Naive B cell (primary cell): ENCODE measurements at regions not wholly inside any gene's neighbourhood (a gene's known extent, or its start where the extent isn't known, plus 50 kb on each side); places are given as distances from the start of the nearest gene placed in this dataset.

Experiments
- ATAC-seq, 2 donors: fragments of 150-1000 bp; cut with Tn5 transposase; 2 replicates each; pipeline ENCODE4 v1.10.0; 2021; ENCODE audit warnings: low read depth in 2 of 2, mild to moderate bottlenecking in 2 of 2, moderate library complexity in 2 of 2
- DNase-seq: peaks from one replicate; pipeline ENCODE4 v3.0.0; 2022
- H3K27ac Mint-ChIP-seq, 6 donors: one replicate each; pipeline ENCODE4 v1.8.0; 2020 to 2022; ENCODE audit warnings: mild to moderate bottlenecking in 6 of 6, mixed read lengths in 6 of 6, moderate library complexity in 5 of 6, inconsistent platforms in 2 of 6
- H3K27me3 Mint-ChIP-seq, 3 donors: one replicate each; pipeline ENCODE4 v1.8.0; 2021 to 2022; ENCODE audit warnings: mixed read lengths in 3 of 3, mild to moderate bottlenecking in 1 of 3
- H3K36me3 Mint-ChIP-seq, 2 donors: one replicate each; pipeline ENCODE4 v1.8.0; 2020 to 2022; ENCODE audit warnings: mixed read lengths in 2 of 2, inconsistent platforms in 1 of 2, mild to moderate bottlenecking in 1 of 2
- H3K4me1 Mint-ChIP-seq, 3 donors: one replicate each; pipeline ENCODE4 v1.8.0; 2020 to 2022; ENCODE audit warnings: mixed read lengths in 3 of 3, inconsistent platforms in 1 of 3, mild to moderate bottlenecking in 1 of 3, moderate library complexity in 1 of 3
- H3K4me3 Mint-ChIP-seq, 8 donors: one replicate each; pipeline ENCODE4 v1.8.0; 2020 to 2022; ENCODE audit warnings: mild to moderate bottlenecking in 8 of 8, mixed read lengths in 8 of 8, moderate library complexity in 8 of 8, inconsistent platforms in 2 of 8
- H3K9me3 Mint-ChIP-seq, 7 donors: one replicate each; pipeline ENCODE4 v1.8.0; 2020 to 2022; ENCODE audit warnings: mixed read lengths in 7 of 7, mild to moderate bottlenecking in 5 of 7, inconsistent platforms in 2 of 7, moderate library complexity in 1 of 7

DNA sequence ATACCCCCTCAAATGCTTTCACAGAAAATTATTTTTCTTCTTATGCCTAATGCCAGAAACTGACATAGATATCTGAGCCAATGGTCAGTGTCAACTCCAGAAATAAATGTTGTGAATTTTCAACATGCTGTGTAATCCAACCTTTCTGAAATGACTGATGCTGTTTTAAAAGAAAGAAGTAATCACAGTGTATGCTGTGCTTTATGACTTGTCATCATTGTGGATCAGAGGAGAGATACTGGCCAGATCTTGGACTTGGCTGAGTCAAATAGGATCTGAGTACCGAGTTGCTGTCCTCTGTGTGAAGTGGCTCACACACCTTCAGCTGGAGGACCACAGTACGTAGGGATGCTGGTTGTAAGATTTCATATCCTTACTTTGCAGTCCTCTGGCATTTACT is 89.9 kb upstream of the ARHGAP20 start:
- Mint-ChIP-seq H3K4me3 (no peak overlapping the region), H3K27ac (no peak overlapping the region), H3K27me3 (peaks cover 6 to 7% (median 6%) of the 10 kb centered on the region in 3 donors), H3K36me3 (no peaks in the 10 kb centered on the region), H3K9me3 (no peaks in the 10 kb centered on the region), H3K4me1 (peaks cover 14 to 17% (median 14%) of the 10 kb centered on the region in 3 donors)
- ATAC-seq (no peak), DNase-seq (no peak)

DNA sequence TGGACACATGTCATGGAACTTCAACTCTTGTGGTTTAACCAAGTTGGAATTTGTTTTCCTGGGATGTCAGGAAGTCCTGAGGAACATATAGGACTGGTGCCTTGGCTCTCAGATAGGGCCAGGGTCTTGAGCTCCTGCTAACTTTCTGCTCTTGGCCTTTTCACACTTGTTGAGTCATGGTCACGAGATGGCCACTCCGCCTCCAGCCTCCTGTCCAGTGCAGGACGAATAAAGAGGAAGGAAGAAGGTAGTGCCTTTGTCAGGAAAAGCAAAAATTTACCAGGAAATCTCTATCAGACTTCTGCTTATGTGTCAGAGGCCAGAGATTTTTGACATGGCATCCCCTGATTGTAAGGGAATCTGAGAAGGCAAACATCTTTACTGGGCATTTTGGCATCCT is 89.1 kb upstream of the ARHGAP20 start:
- ATAC-seq (no peak), DNase-seq (no peak)
- H3K27ac Mint-ChIP-seq = no peak overlapping the region
- peaks cover 14 to 23% (median 17%) of the 10 kb centered on the region in 3 donors for H3K4me1 Mint-ChIP-seq
- peaks cover 2 to 6% (median 4%) of the 10 kb centered on the region in 3 donors for H3K27me3 Mint-ChIP-seq
- H3K4me3 Mint-ChIP-seq = no peak overlapping the region
- H3K36me3 Mint-ChIP-seq = no peaks in the 10 kb centered on the region
- no peaks in the 10 kb centered on the region for H3K9me3 Mint-ChIP-seq

DNA sequence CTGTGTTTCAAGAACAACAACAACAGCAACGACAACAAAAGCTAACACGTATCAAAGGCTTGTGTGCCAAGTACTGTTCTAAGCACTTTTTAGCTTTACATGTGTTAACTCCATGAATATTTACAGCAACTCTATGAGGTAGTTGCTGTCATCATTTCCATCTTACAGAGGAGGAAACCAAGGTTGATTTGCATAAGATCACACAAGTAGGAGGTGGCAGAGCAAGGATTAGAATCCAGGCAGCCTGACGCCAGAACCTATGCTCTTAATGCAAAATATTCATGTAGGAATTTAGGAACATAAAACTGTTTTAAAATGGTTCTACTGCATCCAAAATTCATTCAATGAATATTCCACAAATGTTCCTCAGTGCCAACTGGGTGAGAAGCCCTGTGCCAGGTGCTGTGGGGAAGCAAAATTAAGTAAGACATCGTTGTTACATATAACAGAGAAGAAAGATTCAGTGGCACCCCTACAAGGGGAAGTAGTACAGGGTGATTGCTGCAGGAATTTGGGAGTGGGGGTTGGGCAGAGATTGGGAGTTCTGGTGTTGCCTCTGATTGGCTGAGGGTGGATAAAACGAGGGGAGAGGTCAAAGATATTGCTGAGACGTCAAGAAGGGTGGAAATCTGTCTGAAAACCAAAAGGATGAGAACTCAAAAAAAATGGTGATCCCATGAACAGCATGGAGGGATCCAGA is 86.1 kb upstream of the ARHGAP20 start:
- Mint-ChIP-seq H3K36me3 (no peaks in the 10 kb centered on the region), H3K27me3 (peaks cover 0 to 4% (median 0%) of the 10 kb centered on the region in 3 donors), H3K4me3 (peak overlapping the region in 1 of 8 donors; percentile 84), H3K9me3 (no peaks in the 10 kb centered on the region), H3K27ac (peak overlapping the region in 2 of 6 donors; percentile 39 to 95), H3K4me1 (peaks cover 14 to 24% (median 17%) of the 10 kb centered on the region in 3 donors)
- DNase-seq = no peak
- no peak for ATAC-seq

DNA sequence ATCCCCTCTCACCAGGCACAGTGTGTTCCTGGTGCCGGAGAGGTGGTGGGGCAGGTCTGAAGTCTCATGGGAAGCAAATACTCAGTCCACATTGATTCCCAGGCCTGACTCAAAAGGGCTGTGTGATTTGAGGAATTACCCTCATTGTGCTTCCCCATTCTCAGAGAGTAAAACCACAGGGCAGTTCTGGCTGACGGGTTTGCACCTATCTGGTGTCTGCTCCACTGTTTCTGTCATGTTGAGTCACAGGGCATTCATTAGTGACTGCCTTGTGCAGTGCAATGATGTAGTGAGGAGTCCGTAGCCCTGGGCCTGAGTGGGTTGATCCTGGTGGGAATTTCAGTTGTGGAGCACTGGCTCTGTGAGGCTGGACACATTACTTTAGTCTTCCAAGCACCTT is 85.2 kb upstream of the ARHGAP20 start:
- Mint-ChIP-seq H3K4me1 (peaks cover 14 to 24% (median 17%) of the 10 kb centered on the region in 3 donors), H3K36me3 (peaks cover 0 to 4% of the 10 kb centered on the region in 2 donors), H3K27me3 (peaks cover 0 to 7% (median 4%) of the 10 kb centered on the region in 3 donors), H3K4me3 (peak overlapping the region in 3 of 8 donors; percentile 23 to 84 (median 29)), H3K9me3 (no peaks in the 10 kb centered on the region), H3K27ac (peak overlapping the region in 5 of 6 donors; percentile 46 to 95 (median 63))
- DNase-seq (peak; percentile 30), ATAC-seq (peak; percentile 94 to 96)

DNA sequence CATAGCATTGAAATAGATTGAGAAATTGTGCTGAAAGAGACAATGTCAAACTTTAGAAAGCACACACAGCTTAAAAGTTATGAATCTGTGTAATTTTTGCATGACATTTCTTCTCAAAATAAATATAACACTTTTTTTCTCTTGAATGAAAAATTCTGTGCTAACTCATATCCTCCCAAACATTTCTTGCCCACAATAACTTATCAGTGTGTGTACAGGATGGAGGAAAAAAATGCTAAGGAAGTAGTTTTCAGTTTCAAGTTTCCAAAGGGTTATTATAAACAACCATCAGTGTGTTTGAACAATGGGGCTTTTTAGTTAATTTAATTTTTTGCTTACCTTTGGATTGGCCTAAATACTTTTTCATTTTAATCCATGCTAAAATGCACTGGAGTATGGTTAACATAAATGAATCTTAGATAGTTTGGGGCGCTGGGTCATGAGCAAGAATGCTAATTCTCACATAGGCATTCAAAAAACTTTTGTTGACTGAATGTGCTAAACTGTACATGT is 82.9 kb upstream of the ARHGAP20 start:
- peaks cover 14 to 24% (median 17%) of the 10 kb centered on the region in 3 donors for H3K4me1 Mint-ChIP-seq
- H3K36me3 Mint-ChIP-seq = peaks cover 0 to 4% of the 10 kb centered on the region in 2 donors
- peaks cover 3 to 8% (median 7%) of the 10 kb centered on the region in 3 donors for H3K27me3 Mint-ChIP-seq
- H3K4me3 Mint-ChIP-seq = no peak overlapping the region
- H3K27ac Mint-ChIP-seq = no peak overlapping the region
- no peak for ATAC-seq
- DNase-seq = no peak
- no peaks in the 10 kb centered on the region for H3K9me3 Mint-ChIP-seq

DNA sequence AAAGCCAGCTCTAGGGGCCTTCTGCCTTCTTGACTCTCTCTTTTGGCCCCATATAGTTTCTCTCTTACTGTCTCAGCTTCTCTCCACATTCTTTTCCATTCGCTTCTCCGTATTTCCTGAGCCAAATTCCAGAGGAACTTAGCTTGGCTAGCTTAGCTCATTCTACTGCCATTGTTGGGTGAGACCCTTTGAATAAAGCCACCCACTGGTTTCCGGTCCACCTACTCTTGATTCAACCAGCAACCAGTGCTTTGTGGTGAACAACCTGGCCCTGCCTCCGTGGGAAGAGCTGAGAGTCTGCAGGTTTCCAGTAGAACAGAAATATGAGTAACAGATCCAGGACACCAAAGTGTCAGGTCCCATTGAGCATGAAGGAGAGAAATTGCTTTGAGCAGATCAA is 81.3 kb upstream of the ARHGAP20 start:
- peaks cover 0 to 4% of the 10 kb centered on the region in 2 donors for H3K36me3 Mint-ChIP-seq

DNA sequence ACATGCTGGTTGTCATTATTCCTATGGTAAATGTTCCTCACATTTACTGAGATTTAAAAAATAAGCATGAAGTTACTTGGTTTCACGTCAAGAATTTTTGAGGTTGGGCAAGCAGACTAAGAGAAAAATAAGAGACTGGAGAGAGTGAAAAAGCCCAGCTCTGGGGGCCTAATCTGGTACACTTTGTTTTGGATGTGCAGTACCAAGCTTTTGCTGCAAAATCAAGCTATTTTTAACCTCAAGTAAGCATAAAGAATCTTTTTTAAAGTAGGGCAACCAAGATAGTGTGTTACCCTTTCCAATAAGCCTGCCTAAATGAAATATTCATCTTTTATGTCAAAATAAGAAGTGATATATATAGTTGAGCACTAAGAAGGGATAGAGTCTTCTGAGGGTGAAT is 79.4 kb upstream of the ARHGAP20 start:
- no peak overlapping the region for H3K4me3 Mint-ChIP-seq
- DNase-seq (no peak), ATAC-seq (no peak)
- H3K9me3 Mint-ChIP-seq = peaks cover 0 to 2% (median 0%) of the 10 kb centered on the region in 7 donors
- peaks cover 0 to 3% (median 0%) of the 10 kb centered on the region in 3 donors for H3K4me1 Mint-ChIP-seq
- peaks cover 5 to 21% (median 14%) of the 10 kb centered on the region in 3 donors for H3K27me3 Mint-ChIP-seq
- H3K27ac Mint-ChIP-seq = no peak overlapping the region
- H3K36me3 Mint-ChIP-seq = peaks cover 0 to 4% of the 10 kb centered on the region in 2 donors

More for the DNA sequence above, 81.3 kb upstream of the ARHGAP20 start:
- H3K27ac Mint-ChIP-seq = peak overlapping the region in 1 of 6 donors; percentile 26
- peaks cover 6 to 11% (median 8%) of the 10 kb centered on the region in 3 donors for H3K27me3 Mint-ChIP-seq
- ATAC-seq (no peak), DNase-seq (no peak)
- H3K9me3 Mint-ChIP-seq = no peaks in the 10 kb centered on the region
- peak overlapping the region in 1 of 8 donors; percentile 74 for H3K4me3 Mint-ChIP-seq
- peaks cover 12 to 21% (median 15%) of the 10 kb centered on the region in 3 donors for H3K4me1 Mint-ChIP-seq

DNA sequence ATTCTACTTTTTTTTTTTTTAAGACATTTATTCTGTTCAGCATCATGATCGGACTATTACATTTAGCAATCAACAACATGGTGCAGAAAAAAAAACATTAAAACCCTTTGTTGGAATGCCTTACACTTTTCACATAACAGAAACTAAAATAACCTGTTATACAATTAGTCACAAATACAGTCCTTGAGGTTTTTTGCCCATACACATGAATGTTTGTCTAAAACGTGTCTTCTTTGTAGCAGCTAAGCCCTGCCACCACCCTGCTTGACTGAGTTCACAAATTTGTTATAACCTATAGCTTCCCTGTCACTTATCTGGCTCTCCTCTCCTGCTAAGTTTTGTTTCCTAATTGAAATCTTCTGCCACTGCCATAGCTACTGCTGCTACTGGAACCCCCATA is 75.4 kb upstream of the ARHGAP20 start:
- H3K36me3 Mint-ChIP-seq = peaks cover 7 to 15% of the 10 kb centered on the region in 2 donors

DNA sequence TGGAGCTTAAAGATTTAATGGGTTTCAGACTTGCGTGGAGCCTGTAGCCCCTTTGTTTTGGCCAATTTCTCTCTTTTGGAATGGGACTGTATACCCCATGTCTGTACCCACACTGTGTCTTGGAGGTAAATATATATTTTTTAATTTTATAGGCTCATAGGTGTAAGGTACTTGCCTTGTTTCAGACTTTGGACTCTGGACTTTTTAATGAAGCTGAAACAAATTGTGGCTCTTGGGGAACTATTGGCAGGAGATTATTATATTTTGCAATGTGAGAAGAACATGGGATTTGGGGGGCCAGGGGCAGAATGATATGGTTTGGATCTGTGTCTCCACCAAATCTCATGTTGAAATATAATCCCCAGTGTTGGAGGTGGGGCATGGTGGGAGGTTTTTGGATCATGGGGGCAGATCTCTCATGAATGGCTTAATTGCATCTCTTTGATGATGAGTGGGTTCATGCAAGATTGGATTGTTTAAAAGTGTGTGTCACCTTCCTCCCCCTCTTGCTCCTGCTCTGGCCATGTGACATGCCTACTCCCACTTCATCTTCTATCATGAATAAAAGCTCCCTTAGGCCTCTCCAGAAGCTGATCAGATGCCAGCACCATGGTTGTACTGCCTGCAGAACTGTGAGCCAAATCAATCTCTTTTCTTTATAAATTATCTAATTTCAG is 74.1 kb upstream of the ARHGAP20 start:
- Mint-ChIP-seq H3K4me3 (no peak overlapping the region), H3K36me3 (peaks cover 6 to 15% of the 10 kb centered on the region in 2 donors)

More for the DNA sequence above, 75.4 kb upstream of the ARHGAP20 start:
- Mint-ChIP-seq H3K27me3 (peaks cover 14 to 20% (median 16%) of the 10 kb centered on the region in 3 donors), H3K4me3 (no peak overlapping the region), H3K4me1 (no peaks in the 10 kb centered on the region), H3K27ac (no peak overlapping the region), H3K9me3 (peaks cover 2 to 11% (median 10%) of the 10 kb centered on the region in 7 donors)
- ATAC-seq (no peak), DNase-seq (no peak)

DNA sequence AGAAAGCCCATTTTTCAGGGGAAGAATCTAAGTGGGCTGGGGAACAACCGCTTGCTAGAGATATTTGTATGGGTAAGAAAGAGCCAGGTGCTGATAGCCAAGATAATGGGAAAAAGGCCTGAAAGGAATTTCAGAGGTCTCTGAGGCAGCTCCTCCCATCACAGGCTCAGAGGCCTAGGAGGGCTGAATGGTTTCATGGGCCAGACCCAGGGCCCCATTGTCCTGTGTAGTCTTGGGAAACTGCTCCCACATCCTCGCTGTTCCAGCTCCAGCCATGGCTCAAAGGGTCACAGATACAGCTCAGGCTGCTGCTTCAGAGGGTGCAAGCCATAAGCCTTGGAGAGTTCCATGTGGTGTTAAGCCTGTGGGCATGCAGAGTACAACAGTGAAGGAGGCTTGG is 73.2 kb upstream of the ARHGAP20 start:
- Mint-ChIP-seq H3K4me1 (no peaks in the 10 kb centered on the region), H3K36me3 (peaks cover 6 to 15% of the 10 kb centered on the region in 2 donors)

More for the DNA sequence above, 74.1 kb upstream of the ARHGAP20 start:
- Mint-ChIP-seq H3K9me3 (peaks cover 2 to 11% (median 10%) of the 10 kb centered on the region in 7 donors), H3K27me3 (peaks cover 13 to 20% (median 14%) of the 10 kb centered on the region in 3 donors), H3K4me1 (no peaks in the 10 kb centered on the region), H3K27ac (peak overlapping the region in 1 of 6 donors; percentile 63)
- DNase-seq (no peak), ATAC-seq (no peak)

DNA sequence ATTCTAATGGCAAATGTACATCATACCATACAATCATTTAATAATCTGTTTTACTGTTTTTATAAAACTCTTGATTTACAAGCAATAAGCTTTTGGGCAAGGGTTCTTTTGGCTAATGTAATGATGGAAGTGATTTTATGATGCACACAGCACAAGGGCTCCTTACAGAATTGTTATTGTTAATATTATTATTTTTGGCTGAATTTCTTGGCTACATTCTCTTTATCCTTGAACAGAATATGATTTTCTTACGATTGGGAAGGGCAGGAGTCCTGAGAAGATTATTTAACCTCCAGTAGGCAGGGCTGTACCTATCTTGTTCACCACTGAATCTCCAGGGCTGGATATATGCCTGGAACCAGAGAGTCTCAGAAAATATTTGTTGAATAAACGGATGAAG is 70.4 kb upstream of the ARHGAP20 start:
- H3K9me3 Mint-ChIP-seq = peaks cover 2 to 15% (median 13%) of the 10 kb centered on the region in 7 donors
- peaks cover 11 to 15% of the 10 kb centered on the region in 2 donors for H3K36me3 Mint-ChIP-seq
- peaks cover 5 to 13% (median 11%) of the 10 kb centered on the region in 3 donors for H3K4me1 Mint-ChIP-seq
- ATAC-seq = no peak
- no peak overlapping the region for H3K27ac Mint-ChIP-seq
- H3K4me3 Mint-ChIP-seq = no peak overlapping the region
- DNase-seq = no peak
- peaks cover 0 to 15% (median under 1%) of the 10 kb centered on the region in 3 donors for H3K27me3 Mint-ChIP-seq

More for the DNA sequence above, 73.2 kb upstream of the ARHGAP20 start:
- ATAC-seq = no peak
- H3K4me3 Mint-ChIP-seq = no peak overlapping the region
- H3K27me3 Mint-ChIP-seq = peaks cover 12 to 18% (median 13%) of the 10 kb centered on the region in 3 donors
- H3K27ac Mint-ChIP-seq = peak overlapping the region in 1 of 6 donors; percentile 56
- H3K9me3 Mint-ChIP-seq = peaks cover 2 to 11% (median 10%) of the 10 kb centered on the region in 7 donors
- no peak for DNase-seq

DNA sequence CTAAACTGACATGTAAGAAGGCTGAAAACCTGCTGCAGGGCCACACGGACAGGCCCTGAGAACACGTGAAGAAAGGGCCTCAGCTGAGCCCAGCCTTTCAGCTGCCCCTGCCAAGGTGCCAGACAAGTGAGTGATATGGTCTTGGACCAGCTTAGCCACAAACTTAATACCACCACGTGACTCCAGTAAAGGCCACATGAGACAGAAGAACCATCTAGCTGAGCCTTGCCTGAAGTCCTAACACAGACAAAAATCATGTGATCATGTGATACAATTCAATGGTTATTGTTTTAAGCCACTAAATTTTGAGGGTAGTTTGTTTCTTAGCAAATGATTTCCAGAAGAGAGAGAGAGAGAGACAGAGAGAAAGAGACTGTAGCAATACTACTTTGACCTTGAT is 66.9 kb upstream of the ARHGAP20 start:
- Mint-ChIP-seq H3K36me3 (peaks cover 0 to 5% of the 10 kb centered on the region in 2 donors), H3K4me3 (no peak overlapping the region), H3K27me3 (no peaks in the 10 kb centered on the region), H3K4me1 (peaks cover 7 to 25% (median 16%) of the 10 kb centered on the region in 3 donors), H3K9me3 (peaks cover 0 to 9% (median 3%) of the 10 kb centered on the region in 7 donors), H3K27ac (peak overlapping the region in 2 of 6 donors; percentile 28 to 71)
- no peak for ATAC-seq
- no peak for DNase-seq

DNA sequence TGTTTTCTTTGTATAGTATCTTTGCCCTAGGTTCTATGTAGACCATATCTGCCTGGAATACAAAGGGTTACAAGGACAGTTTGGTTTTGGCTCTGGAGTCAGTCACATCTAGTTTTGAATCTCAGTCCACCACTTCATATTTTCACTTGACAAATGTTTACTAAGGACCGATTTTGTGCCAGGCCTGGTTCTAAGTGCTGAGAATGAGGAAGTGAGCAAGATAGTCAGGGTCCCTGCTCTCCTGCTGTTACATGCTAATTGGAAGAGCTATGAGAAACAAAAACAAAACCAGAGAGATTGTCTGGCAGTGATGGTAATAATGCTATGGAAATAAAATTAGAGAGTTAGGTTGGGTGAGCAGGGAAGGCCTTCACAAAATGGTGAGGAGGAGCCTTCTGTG is 66.1 kb upstream of the ARHGAP20 start:
- Mint-ChIP-seq H3K9me3 (peaks cover 0 to 9% (median 3%) of the 10 kb centered on the region in 7 donors), H3K27me3 (no peaks in the 10 kb centered on the region), H3K4me3 (peak overlapping the region in 2 of 8 donors; percentile 0 to 33), H3K36me3 (peaks cover 0 to 5% of the 10 kb centered on the region in 2 donors), H3K4me1 (peaks cover 7 to 25% (median 16%) of the 10 kb centered on the region in 3 donors), H3K27ac (peak overlapping the region; percentile 1 to 45 (median 22))
- peak; percentile 87 to 95 for ATAC-seq
- DNase-seq = peak; percentile 41
